Memory B cell (primary cell): ENCODE measurements at regions not wholly inside any gene's neighbourhood (a gene's known extent, or its start where the extent isn't known, plus 50 kb on each side); places are given as distances from the start of the nearest gene placed in this dataset.
"Not testable (repeated sequence)": the region's sequence is repeated elsewhere in the genome, so short reads cannot be mapped to it uniquely, and the experiment has no call there.

Experiments used
- ATAC-seq: fragments of 150-1000 bp; cut with Tn5 transposase; 2 replicates; pipeline ENCODE4 v1.10.0; 2021; ENCODE audit warnings: low read depth, mild to moderate bottlenecking, moderate library complexity
- DNase-seq, 2 donors: peaks; one replicate each; pipeline ENCODE4 v3.0.0; 2022; ENCODE audit warnings: low spot score in 2 of 2
- H3K27ac Mint-ChIP-seq: one replicate; pipeline ENCODE4 v1.8.0; 2022; ENCODE audit warnings: mild to moderate bottlenecking, moderate library complexity, mixed read lengths
- H3K27me3 Mint-ChIP-seq: one replicate; pipeline ENCODE4 v1.8.0; 2022; ENCODE audit warnings: mixed read lengths
- H3K36me3 Mint-ChIP-seq: one replicate; pipeline ENCODE4 v1.8.0; 2022; ENCODE audit warnings: mild to moderate bottlenecking, mixed read lengths
- H3K4me1 Mint-ChIP-seq: one replicate; pipeline ENCODE4 v1.8.0; 2022; ENCODE audit warnings: mixed read lengths
- H3K4me3 Mint-ChIP-seq: one replicate; pipeline ENCODE4 v1.8.0; 2022; ENCODE audit warnings: mild to moderate bottlenecking, moderate library complexity, mixed read lengths
- H3K9me3 Mint-ChIP-seq: one replicate; pipeline ENCODE4 v1.8.0; 2022; ENCODE audit warnings: mixed read lengths

- H3K9me3 Mint-ChIP-seq = no peaks in the 10 kb centered on the region
- ATAC-seq (no peak), DNase-seq (no peak)
- H3K27me3 Mint-ChIP-seq = peaks cover 2% of the 10 kb centered on the region
- no peak overlapping the region for H3K27ac Mint-ChIP-seq
- no peaks in the 10 kb centered on the region for H3K4me1 Mint-ChIP-seq
- H3K36me3 Mint-ChIP-seq = no peaks in the 10 kb centered on the region
- no peak overlapping the region for H3K4me3 Mint-ChIP-seq
Observed at GRCh38 chr4:140227286-140227685, 73.3 kb upstream of the MAML3 start.

DNA sequence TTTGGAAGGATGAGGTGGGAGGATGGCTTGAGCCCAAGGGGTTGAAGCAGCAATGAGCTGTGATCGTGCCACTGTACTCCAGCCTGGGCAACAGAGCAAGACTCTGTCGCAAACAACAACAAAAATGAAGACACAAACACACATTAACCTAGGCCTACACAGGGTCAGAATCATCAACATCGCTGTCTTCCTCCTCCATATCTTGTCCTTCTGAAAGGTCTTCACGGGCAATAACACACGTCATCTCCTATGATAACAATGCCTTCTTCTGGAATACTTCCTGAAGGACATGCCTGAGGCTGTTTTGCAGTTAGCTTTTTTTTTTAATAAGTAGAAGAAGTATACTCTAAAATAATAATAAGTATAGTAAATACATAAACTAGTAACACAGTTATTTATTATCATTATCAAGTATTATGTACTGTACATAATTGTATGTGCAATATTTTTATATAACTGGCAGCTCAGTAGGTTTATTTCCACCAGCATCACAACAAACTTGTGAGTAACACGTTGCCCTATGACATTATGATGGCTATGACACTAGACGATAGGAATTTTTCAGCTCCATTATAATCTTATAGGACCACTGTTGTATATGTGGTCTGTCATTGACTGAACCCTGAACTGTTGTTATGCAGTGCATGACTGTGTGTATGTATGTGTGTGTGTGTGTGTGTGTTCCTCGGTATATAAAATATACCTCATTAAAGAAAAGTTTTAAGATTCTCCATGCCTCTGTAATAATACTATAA lies 69.2 kb upstream of the MAML3 start:
- no peaks in the 10 kb centered on the region for H3K4me1 Mint-ChIP-seq
- no peak for ATAC-seq
- no peaks in the 10 kb centered on the region for H3K36me3 Mint-ChIP-seq

GRCh38 chr4:140222171-140222570 lies 68.2 kb upstream of the MAML3 start:
- H3K27ac Mint-ChIP-seq = no peak overlapping the region
- H3K36me3 Mint-ChIP-seq = no peaks in the 10 kb centered on the region
- H3K27me3 Mint-ChIP-seq = peaks cover 4% of the 10 kb centered on the region
- H3K4me3 Mint-ChIP-seq = no peak overlapping the region
- ATAC-seq = no peak
- no peaks in the 10 kb centered on the region for H3K9me3 Mint-ChIP-seq
- H3K4me1 Mint-ChIP-seq = no peaks in the 10 kb centered on the region
- no peak for DNase-seq

More for the DNA sequence above, 69.2 kb upstream of the MAML3 start:
- H3K4me3 Mint-ChIP-seq = no peak overlapping the region
- peaks cover 4% of the 10 kb centered on the region for H3K27me3 Mint-ChIP-seq
- H3K9me3 Mint-ChIP-seq = no peaks in the 10 kb centered on the region
- no peak for DNase-seq
- H3K27ac Mint-ChIP-seq = no peak overlapping the region

DNA sequence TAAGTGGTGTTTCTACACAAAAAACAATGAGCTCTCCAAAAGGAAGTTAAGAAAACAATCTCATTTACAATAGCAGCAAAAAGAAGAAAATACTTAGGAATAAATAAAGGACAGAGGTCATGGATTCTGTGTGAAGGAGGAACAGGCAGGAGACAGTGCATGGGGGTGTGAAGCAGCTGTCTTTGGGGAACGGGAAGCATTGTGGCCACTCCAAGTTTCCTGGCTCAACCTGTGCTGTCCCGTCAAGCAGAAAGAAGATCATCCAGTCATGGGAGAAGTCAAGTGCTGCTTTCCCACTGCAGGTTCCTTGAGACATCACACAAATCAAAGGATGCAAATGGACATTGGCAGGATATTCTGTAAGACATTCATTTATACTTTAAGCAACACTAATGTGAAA lies 66.1 kb upstream of the MAML3 start:
- H3K36me3 Mint-ChIP-seq = no peaks in the 10 kb centered on the region
- H3K27ac Mint-ChIP-seq = no peak overlapping the region
- H3K27me3 Mint-ChIP-seq = peaks cover 6% of the 10 kb centered on the region
- H3K4me1 Mint-ChIP-seq = no peaks in the 10 kb centered on the region
- no peaks in the 10 kb centered on the region for H3K9me3 Mint-ChIP-seq
- ATAC-seq (no peak), DNase-seq (no peak)
- H3K4me3 Mint-ChIP-seq = no peak overlapping the region

DNA sequence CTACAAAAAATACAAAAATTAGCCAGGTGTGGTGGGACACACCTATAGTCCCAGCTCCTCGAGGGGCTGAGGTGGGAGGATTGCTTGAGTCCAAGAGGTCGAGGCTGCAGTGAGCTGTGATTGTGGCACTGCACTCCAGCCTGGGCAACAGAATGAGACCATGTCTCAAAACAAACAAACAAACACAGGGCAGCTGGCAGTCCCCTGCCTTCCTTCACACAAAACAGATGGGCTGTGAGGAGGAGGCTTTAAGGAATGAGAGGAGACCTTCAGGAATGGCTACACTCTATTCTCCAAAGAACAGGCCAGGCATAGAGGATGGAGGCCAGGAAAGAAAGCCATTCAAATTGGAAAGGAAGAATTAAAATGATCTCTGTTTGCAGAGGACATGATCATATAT lies 65.6 kb upstream of the MAML3 start:
- no peak overlapping the region for H3K4me3 Mint-ChIP-seq
- DNase-seq (no peak), ATAC-seq (no peak)
- H3K9me3 Mint-ChIP-seq = no peaks in the 10 kb centered on the region
- H3K4me1 Mint-ChIP-seq = no peaks in the 10 kb centered on the region
- peaks cover 11% of the 10 kb centered on the region for H3K27me3 Mint-ChIP-seq
- no peaks in the 10 kb centered on the region for H3K36me3 Mint-ChIP-seq
- H3K27ac Mint-ChIP-seq = no peak overlapping the region

DNA sequence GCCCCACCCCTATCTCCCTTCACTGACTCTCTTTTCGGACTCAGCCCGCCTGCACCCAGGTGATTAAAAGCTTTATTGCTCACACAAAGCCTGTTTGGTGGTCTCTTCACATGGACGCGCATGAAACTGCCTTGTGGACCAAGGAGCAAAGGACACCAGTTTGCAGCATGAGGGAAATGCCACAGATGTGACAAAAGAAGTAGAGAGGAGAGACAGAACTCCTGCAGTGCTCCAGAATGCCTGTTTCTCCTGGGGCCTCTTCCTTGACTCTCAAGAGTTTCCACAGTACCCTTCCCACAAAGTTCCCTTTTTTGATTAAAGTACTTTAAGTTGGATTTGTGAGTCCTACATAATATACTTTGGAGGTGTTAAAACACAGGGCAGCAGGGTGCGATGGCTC lies 65.1 kb upstream of the MAML3 start:
- peaks cover 12% of the 10 kb centered on the region for H3K27me3 Mint-ChIP-seq
- not testable (repeated sequence) for H3K4me3 Mint-ChIP-seq, DNase-seq, H3K9me3 Mint-ChIP-seq, ATAC-seq, H3K4me1 Mint-ChIP-seq, H3K27ac Mint-ChIP-seq, H3K36me3 Mint-ChIP-seq

- no peaks in the 10 kb centered on the region for H3K36me3 Mint-ChIP-seq
- H3K9me3 Mint-ChIP-seq = peaks cover 2% of the 10 kb centered on the region
- no peak overlapping the region for H3K4me3 Mint-ChIP-seq
- no peak for ATAC-seq
- H3K27ac Mint-ChIP-seq = no peak overlapping the region
- H3K27me3 Mint-ChIP-seq = peaks cover 18% of the 10 kb centered on the region
- no peak for DNase-seq
- no peaks in the 10 kb centered on the region for H3K4me1 Mint-ChIP-seq
Observed at GRCh38 chr4:140213749-140214148, 59.8 kb upstream of the MAML3 start.

DNA sequence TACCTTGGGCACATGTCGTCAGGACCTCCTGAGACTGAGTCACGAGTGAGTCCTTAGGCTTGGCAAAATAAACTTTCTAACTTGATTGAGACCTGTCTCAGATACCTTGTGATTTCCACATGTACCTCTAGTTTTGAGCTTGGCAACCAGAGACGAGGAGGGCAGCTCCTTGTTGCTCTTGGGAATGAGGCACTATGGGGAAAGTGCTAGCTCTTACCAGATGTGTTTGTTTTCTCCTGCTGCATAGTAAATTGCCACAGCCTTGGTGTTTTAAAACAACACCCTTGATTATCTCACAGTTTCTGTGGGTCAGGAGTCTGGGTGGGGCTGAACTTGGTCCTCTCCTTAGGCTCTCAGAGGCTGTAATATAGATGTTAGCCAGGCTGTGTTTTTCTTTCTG lies 59.1 kb upstream of the MAML3 start:
- Mint-ChIP-seq H3K9me3 (peaks cover 2% of the 10 kb centered on the region), H3K27ac (no peak overlapping the region)

DNA sequence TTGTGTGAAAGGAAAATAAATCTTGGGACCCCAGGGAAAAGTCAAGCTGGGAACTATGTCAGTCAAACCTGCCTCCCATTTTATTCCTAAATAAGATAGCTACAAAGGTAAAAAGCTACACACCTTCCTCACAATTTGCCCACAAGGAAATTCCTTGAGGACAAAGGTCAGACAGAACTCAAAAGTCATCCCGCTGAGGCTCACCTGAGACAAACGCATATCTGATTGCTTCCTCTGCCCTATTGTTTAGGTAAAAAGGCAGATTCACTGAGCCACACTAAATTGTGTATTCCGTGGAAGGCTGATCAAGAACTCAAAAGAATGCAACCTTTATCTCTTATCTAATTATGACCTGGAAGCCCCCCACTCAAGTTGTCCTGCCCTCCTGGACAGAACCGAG lies 58.7 kb upstream of the MAML3 start:
- Mint-ChIP-seq H3K4me1 (no peaks in the 10 kb centered on the region), H3K27me3 (peaks cover 19% of the 10 kb centered on the region), H3K27ac (no peak overlapping the region), H3K4me3 (no peak overlapping the region), H3K36me3 (no peaks in the 10 kb centered on the region), H3K9me3 (peaks cover 2% of the 10 kb centered on the region)
- DNase-seq (no peak), ATAC-seq (no peak)

More for the DNA sequence above, 59.1 kb upstream of the MAML3 start:
- no peak overlapping the region for H3K4me3 Mint-ChIP-seq
- H3K27me3 Mint-ChIP-seq = peaks cover 19% of the 10 kb centered on the region
- no peak for ATAC-seq
- no peaks in the 10 kb centered on the region for H3K4me1 Mint-ChIP-seq
- no peaks in the 10 kb centered on the region for H3K36me3 Mint-ChIP-seq
- no peak for DNase-seq

DNA sequence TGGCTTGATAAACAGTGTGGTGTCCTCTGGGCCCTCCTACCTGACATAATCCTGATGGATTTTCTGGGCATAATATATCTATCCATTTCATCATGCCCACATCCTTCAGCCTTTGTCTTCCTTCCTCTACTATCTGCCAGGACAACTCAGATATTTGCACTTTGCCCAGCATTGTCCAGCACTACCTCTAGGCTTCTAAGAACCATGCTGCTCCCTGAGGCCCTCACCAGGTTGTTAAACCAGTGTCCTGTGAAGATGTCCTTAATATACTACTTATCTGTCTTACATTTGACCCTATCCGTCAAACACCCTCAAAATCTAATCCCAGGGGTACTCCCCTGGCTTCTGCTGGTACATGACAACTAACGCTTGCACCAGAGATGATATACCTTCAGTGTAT lies 58.2 kb upstream of the MAML3 start:
- Mint-ChIP-seq H3K27ac (no peak overlapping the region), H3K4me1 (no peaks in the 10 kb centered on the region), H3K4me3 (no peak overlapping the region), H3K27me3 (peaks cover 19% of the 10 kb centered on the region), H3K9me3 (peaks cover 2% of the 10 kb centered on the region), H3K36me3 (no peaks in the 10 kb centered on the region)
- DNase-seq (no peak), ATAC-seq (no peak)

- Mint-ChIP-seq H3K27ac (no peak overlapping the region), H3K4me3 (no peak overlapping the region), H3K9me3 (peaks cover 2% of the 10 kb centered on the region), H3K36me3 (no peaks in the 10 kb centered on the region), H3K27me3 (peaks cover 19% of the 10 kb centered on the region), H3K4me1 (no peaks in the 10 kb centered on the region)
- ATAC-seq = no peak
- no peak for DNase-seq
Observed at GRCh38 chr4:140211693-140212092, 57.7 kb upstream of the MAML3 start.

DNA sequence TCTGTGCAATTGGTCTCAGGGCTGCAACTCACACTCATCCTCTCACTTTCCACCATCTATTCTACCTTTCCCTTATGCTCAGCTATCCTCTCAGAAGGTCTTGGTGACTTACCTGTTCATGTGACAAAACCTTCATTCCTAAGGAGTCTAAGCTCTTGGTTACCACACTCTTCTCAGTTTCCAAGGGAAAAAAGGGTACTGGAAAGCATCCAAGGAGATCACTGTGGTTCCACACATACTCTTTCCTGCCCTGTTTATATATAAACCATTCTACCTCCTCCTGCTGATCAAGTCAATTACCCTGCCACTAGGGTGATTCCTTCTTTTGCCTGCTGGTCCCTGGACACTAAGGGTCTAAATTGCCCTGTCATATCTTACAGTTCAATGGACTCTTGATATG lies 57.2 kb upstream of the MAML3 start:
- DNase-seq (no peak), ATAC-seq (no peak)
- peaks cover 19% of the 10 kb centered on the region for H3K27me3 Mint-ChIP-seq
- H3K36me3 Mint-ChIP-seq = no peaks in the 10 kb centered on the region
- H3K9me3 Mint-ChIP-seq = peaks cover 2% of the 10 kb centered on the region
- H3K4me3 Mint-ChIP-seq = no peak overlapping the region
- no peaks in the 10 kb centered on the region for H3K4me1 Mint-ChIP-seq
- no peak overlapping the region for H3K27ac Mint-ChIP-seq

- Mint-ChIP-seq H3K4me3 (no peak overlapping the region), H3K9me3 (peaks cover 2% of the 10 kb centered on the region), H3K4me1 (no peaks in the 10 kb centered on the region), H3K36me3 (no peaks in the 10 kb centered on the region), H3K27ac (no peak overlapping the region), H3K27me3 (peaks cover 11% of the 10 kb centered on the region)
- DNase-seq (no peak), ATAC-seq (no peak)
Observed at GRCh38 chr4:140208921-140209320, 54.9 kb upstream of the MAML3 start.
